GM18858 (cell line): ENCODE measurements at regions not wholly inside any gene's neighbourhood (a gene's known extent, or its start where the extent isn't known, plus 50 kb on each side); places are given as distances from the start of the nearest gene placed in this dataset.

Experiments
- ATAC-seq: cut with Tn5 transposase; IDR thresholded peaks from one replicate; pipeline ENCODE4 v1.9.1; 2021; ENCODE audit not compliant: unreplicated experiment

- ATAC-seq = no peak
These were observed 108.2 kb upstream of the CXCR4 start for GRCh38 chr2:136225950-136226835.

GRCh38 chr2:136223274-136223673, 105.3 kb upstream of the CXCR4 start:
- no peak for ATAC-seq

- no peak for ATAC-seq
These were observed 104.9 kb upstream of the CXCR4 start for GRCh38 chr2:136222862-136223261.

DNA sequence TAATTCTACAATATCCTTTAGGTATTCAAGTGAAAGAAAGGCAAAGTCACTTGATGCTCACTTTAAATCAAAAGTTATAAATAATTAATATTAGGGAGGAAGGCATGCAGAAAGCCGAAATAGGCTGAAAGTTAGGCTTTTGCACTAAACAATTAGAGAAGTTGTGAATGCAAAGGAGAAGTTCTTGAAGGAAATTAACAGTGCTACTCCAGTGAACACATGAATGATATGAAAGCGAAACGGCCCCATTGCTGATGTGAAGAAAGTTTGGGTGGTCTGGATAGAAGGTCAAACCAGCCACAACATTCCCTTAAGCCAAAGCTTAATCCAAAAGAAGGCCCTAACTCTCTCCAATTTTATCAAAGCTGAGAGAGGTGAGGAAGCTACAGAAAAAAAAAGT, 103.1 kb upstream of the CXCR4 start:
- no peak for ATAC-seq

DNA sequence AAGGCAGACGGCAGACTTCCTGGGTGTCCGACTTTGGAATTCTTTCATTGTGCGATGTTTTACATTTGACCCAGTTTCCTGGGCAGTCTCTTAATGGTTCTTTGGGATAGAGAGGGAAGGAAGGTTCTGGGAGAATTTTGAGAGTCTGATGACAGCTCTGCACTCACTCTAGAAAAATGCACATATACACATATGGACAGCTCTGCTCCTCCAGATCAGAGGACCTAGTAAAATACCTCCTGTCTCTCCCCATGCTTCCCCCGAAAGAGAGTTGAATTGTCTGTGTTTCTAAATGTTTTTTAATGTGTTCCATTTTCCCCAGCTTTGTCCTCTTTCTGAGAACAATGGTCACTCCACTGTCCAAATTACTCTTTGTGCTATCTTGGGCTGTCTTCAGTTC, 102.0 kb upstream of the CXCR4 start:
- no peak for ATAC-seq

GRCh38 chr2:136219341-136219740, 101.4 kb upstream of the CXCR4 start:
- ATAC-seq = no peak

GRCh38 chr2:136217996-136218395, 100.0 kb upstream of the CXCR4 start:
- ATAC-seq = peak; percentile 48

- ATAC-seq = no peak
These were observed 98.0 kb upstream of the CXCR4 start for GRCh38 chr2:136215908-136216472.

DNA sequence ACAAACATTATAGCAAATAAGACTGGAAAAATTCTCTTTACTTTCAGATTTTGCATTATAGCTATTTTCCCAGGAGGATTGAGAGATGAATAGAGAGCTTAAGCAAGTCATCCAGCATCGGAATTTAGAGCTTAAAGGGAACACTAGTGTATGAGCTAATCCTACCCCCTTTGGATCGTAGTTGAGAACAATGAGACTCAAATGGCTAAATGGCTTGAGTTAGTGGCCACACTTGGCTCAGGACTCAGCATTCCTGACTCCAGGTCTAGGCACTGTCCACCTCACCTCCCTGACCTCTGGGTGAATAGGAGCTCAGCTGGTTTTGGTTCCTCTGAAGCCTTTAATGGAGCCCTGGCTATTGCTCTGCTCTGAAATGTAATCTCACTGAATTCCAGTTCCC, 97.5 kb upstream of the CXCR4 start:
- no peak for ATAC-seq

DNA sequence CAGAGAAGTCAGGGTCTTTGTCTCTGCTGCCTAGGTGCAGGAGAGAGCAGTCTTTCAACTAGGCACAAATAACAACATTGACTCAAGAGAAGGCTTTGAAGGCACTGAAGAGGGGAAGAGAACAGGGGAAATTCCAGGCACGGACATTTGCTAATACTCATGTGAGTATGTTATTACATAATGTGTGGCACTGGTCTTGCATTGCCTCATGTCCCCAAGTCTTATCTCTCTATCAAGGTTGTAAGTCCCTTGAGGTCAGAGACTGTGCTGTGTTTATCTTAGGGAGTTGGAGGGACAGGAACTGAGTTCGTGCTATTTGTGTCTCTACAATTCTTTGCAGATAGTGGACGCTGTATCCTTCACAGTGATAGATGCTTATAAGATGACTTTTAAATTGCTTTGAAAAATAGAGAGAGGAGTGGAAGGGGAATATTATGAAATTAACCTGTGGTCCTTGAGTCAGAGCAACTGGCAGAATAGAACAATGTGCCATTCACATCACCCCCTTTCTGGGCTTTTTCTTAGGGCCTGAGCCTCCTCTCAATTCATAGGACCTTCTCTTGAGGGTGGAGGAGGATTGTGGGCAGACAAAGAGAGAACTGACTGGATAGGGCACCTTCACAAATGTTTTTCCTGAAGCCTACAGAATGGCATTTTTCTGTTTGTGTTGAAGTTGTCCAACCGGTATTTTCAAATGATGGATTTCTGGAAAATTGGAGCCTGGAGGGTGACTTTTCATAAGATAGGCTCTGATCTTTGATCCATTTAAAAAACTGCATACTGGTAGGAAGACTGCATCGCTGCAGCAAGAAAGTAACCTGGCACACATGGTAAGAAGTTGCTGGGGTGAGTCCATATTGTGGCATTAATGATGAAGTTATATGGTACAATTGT, 96.6 kb upstream of the CXCR4 start:
- ATAC-seq = no peak

- ATAC-seq = no peak
These were observed 95.9 kb upstream of the CXCR4 start for GRCh38 chr2:136213836-136214235.

GRCh38 chr2:136212426-136213378, 94.8 kb upstream of the CXCR4 start:
- peak; percentile 46 for ATAC-seq

- ATAC-seq = no peak
These were observed 93.8 kb upstream of the CXCR4 start for GRCh38 chr2:136211701-136212100.

DNA sequence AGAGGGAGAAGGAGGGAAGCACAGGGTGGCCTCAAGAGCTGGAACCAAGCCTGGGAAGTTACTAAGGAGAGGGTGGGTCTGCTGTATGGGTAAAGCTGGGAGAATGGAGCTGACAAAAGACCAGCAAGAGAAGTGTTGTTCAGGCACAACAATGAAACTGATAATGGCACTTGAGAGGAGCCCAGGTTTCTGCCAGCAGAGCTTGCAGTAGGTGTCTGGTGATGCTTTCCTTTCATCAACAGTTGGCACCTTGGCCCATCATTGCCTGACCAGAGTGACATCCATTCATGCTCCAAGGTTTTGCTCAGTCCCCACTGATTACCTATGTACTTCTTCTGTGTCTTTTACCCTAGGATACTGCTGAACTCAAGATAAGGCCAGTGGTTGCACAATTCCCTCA, 92.9 kb upstream of the CXCR4 start:
- ATAC-seq = no peak

DNA sequence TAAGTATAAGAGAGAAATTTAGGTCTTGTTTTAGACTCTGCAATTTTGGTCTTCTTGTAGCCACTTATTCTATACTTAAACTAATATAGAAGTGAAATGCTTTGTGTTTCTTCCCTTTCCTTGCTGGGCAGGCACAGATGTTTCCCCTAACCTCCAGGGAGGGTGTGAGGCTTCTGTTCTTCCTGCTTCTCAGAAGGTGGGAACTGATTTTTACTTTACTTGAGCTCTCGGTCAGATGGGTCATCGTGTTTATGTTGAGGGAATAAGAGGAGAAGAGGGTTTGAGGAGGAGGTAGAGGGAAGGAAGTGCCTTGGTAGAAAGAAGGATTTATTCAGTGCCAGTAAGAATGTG, 92.5 kb upstream of the CXCR4 start:
- no peak for ATAC-seq

DNA sequence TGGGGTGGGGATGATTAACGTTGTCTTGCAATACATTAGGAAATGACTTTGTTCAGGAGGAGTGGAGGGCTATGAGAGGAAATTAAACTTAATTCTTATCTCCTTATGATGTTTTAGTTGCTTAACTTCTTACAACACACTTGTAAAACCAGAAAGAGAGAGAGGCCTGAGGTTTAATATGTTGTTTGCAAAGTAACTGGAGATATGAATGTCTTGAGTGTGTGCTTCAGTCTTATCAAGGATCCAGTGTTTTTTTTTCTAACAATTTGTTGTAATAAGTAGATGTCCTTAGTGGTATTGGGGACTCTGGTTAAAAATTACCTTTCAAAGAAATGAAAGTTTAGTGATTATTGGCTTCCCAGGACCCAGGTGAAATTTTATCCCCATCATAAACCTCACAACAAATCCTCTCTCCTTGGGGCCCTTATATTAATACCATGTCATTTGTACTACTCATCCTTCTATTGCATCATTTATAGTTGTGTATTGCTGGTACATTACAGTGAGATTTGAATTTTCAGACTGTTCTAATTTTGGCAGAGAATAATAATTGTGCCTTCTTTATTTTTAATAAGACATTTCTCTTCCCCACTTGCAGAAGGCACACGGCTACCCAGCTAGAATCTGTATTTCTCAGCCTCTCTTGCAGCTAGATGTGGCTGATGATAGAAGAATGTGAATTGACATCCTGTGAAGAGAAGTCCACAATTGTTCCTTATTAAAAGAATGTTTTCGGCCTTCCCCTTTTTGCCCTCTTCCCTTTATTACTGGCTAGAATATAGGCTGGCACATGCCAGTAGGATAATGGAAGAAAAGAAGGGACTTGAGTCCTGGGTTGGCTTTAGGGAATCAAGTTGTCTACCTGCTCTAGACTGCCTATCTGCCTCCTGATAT, 91.9 kb upstream of the CXCR4 start:
- ATAC-seq = no peak

DNA sequence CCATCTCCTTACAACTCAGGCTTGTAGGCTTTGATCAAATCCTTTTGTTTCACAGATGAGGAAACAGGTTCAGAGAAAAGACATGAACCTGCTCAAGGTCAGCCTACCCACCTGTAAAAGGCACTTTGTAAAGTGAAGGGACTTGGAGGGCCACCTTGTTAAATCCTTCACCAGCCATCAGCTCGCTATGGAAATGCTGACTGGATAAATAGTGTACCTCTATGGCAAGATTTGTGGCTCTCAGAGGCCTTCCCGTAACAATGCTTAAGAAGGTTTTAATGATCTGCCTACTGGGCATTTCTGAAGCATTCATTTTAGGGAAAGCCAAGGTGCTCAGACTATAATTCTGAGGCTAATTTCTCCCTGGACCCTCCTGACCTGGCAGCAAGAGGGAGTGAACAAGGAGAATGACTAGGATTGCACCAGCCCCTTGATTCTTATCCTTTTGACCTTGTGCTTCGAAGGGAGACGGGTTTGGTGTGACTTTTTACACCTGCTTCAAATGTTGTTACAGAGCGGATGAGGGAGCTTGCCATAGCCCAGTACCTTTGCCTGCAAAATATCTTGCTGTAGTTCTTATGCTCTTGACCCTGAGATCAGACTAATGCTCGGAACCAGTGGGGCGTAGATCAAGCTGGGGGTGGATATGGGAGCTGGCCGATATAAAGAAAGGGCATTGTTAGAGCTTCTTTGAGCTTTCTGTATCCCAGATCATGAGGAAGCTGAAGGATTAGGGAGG, 90.9 kb upstream of the CXCR4 start:
- ATAC-seq = no peak

DNA sequence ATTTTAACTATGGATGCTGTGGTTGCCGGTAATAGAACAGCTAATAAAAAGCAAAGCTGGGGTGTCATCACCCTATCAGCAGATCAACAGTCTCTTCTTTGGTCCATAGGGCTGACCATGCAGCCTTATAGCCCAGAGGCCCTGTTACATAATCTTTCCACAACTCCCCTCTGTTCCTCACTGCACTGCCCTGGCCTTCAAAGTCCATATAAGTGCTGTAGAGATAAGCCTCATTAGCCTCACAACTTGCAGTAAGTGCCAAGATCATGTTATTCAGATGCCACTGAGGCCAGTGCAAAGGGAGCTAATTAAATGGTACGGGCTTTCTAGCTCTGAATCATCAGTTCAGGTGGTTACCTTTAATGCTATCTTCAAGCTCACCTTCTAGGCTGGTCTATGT, 89.7 kb upstream of the CXCR4 start:
- no peak for ATAC-seq

- ATAC-seq = peak; percentile 38
These were observed 89.2 kb upstream of the CXCR4 start for GRCh38 chr2:136207030-136207623.
